ENCODE measurements at regions not wholly inside any gene's neighbourhood (a gene's known extent, or its start where the extent isn't known, plus 50 kb on each side); places are given as distances from the start of the nearest gene placed in this dataset.

GRCh38 chr14:58820032-58820431 lies 182.3 kb downstream of the DACT1 start:
- H3K4me3 ChIP-seq (replicated peaks; ENCODE audit: low read depth, low read length), result no peak overlapping the region
- DNase-seq (ENCODE audit: extremely low read depth, low read depth), result no peak
- TF ChIP-seq CTCF (IDR thresholded peaks at IDR 0.05; ENCODE audit: low read depth, low read length, missing control alignments), result no peak

GRCh38 chr14:58821421-58821820 lies 183.7 kb downstream of the DACT1 start:
- no peak for DNase-seq (ENCODE audit: extremely low read depth, low read depth)
- no peak for TF ChIP-seq CTCF (IDR thresholded peaks at IDR 0.05; ENCODE audit: low read depth, low read length, missing control alignments)
- no peak overlapping the region for H3K4me3 ChIP-seq (replicated peaks; ENCODE audit: low read depth, low read length)

- no peak for DNase-seq (ENCODE audit: extremely low read depth, low read depth)
- H3K4me3 ChIP-seq (replicated peaks; ENCODE audit: low read depth, low read length), result no peak overlapping the region
- no peak for TF ChIP-seq CTCF (IDR thresholded peaks at IDR 0.05; ENCODE audit: low read depth, low read length, missing control alignments)
These were observed 185.1 kb downstream of the DACT1 start for GRCh38 chr14:58822856-58823255.

GRCh38 chr14:58823312-58823711 lies 185.6 kb downstream of the DACT1 start:
- H3K4me3 ChIP-seq (replicated peaks; ENCODE audit: low read depth, low read length), result no peak overlapping the region
- no peak for DNase-seq (ENCODE audit: extremely low read depth, low read depth)
- no peak for TF ChIP-seq CTCF (IDR thresholded peaks at IDR 0.05; ENCODE audit: low read depth, low read length, missing control alignments)

GRCh38 chr14:58824106-58824505 lies 186.3 kb downstream of the DACT1 start:
- no peak overlapping the region for H3K4me3 ChIP-seq (replicated peaks; ENCODE audit: low read depth, low read length)
- no peak for TF ChIP-seq CTCF (IDR thresholded peaks at IDR 0.05; ENCODE audit: low read depth, low read length, missing control alignments)
- no peak for DNase-seq (ENCODE audit: extremely low read depth, low read depth)

GRCh38 chr14:58824796-58825195 lies 187.0 kb downstream of the DACT1 start:
- no peak overlapping the region for H3K4me3 ChIP-seq (replicated peaks; ENCODE audit: low read depth, low read length)
- DNase-seq (ENCODE audit: extremely low read depth, low read depth), result no peak
- TF ChIP-seq CTCF (IDR thresholded peaks at IDR 0.05; ENCODE audit: low read depth, low read length, missing control alignments), result no peak

GRCh38 chr14:58825606-58826005 lies 187.8 kb downstream of the DACT1 start:
- no peak overlapping the region for H3K4me3 ChIP-seq (replicated peaks; ENCODE audit: low read depth, low read length)
- DNase-seq (ENCODE audit: extremely low read depth, low read depth), result no peak
- TF ChIP-seq CTCF (IDR thresholded peaks at IDR 0.05; ENCODE audit: low read depth, low read length, missing control alignments), result no peak
